Uterus (tissue), 2 donors: ENCODE measurements at regions not wholly inside any gene's neighbourhood (a gene's known extent, or its start where the extent isn't known, plus 50 kb on each side); places are given as distances from the start of the nearest gene placed in this dataset.

Experiments used
- POLR2A ChIP-seq, 2 donors: fragments of 450-650 bp; IDR thresholded peaks; one replicate each; pipeline ENCODE4 v1.6.1; 2016; ENCODE audit warnings: antibody characterized with exemption in 2 of 2, mild to moderate bottlenecking in 1 of 2, moderate library complexity in 1 of 2
- TF ChIP-seq, protein P1 (sequence below), 4 experiments: fragments of 200-600 bp in 2 of 4; fragments of 450-650 bp in 2 of 4; sonication (generic) in 2 of 4; IDR thresholded peaks; one replicate each; pipeline ENCODE4 v1.5.1; 2016 to 2019; ENCODE audit warnings: antibody characterized with exemption in 4 of 4, mild to moderate bottlenecking in 2 of 4, moderate library complexity in 1 of 4

DNA sequence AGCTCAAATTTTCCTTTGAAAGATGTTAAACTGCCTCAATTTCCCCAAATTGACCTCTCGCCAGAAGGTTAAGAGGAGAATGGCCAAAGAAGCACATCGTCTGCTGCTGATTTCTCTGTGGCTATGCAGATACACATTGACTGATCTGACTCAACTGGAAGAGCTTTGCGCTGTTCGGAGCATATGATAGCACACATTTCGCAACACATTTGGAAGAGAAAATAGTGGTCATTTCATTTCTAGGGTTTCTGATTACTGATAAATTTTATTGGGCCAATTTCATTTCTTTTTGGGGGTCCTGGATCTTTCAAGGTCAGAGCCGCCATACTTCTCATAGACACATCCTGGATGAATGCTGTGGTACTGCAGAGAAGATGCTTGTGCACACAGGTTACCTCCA lies 138.5 kb downstream of the TMEM200C start:
- TF ChIP-seq, protein P1, sequence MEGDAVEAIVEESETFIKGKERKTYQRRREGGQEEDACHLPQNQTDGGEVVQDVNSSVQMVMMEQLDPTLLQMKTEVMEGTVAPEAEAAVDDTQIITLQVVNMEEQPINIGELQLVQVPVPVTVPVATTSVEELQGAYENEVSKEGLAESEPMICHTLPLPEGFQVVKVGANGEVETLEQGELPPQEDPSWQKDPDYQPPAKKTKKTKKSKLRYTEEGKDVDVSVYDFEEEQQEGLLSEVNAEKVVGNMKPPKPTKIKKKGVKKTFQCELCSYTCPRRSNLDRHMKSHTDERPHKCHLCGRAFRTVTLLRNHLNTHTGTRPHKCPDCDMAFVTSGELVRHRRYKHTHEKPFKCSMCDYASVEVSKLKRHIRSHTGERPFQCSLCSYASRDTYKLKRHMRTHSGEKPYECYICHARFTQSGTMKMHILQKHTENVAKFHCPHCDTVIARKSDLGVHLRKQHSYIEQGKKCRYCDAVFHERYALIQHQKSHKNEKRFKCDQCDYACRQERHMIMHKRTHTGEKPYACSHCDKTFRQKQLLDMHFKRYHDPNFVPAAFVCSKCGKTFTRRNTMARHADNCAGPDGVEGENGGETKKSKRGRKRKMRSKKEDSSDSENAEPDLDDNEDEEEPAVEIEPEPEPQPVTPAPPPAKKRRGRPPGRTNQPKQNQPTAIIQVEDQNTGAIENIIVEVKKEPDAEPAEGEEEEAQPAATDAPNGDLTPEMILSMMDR (IDR thresholded peaks at IDR 0.05): no peak
- TF ChIP-seq POLR2A (IDR thresholded peaks at IDR 0.05): no peak
